Sigmoid colon (tissue), 4 donors: ENCODE measurements at regions not wholly inside any gene's neighbourhood (a gene's known extent, or its start where the extent isn't known, plus 50 kb on each side); places are given as distances from the start of the nearest gene placed in this dataset.

Experiments
- EP300 ChIP-seq, 4 donors: sonication (generic); formaldehyde crosslinking; IDR thresholded peaks; one replicate each; pipeline ENCODE4 v1.6.1; 2017; ENCODE audit warnings: antibody characterized with exemption in 4 of 4
- POLR2A ChIP-seq, 2 donors: fragments of 450-650 bp; IDR thresholded peaks; one replicate each; pipeline ENCODE4 v1.6.1; 2016; ENCODE audit warnings: antibody characterized with exemption in 2 of 2, mild to moderate bottlenecking in 2 of 2, moderate library complexity in 2 of 2
- POLR2AphosphoS5 ChIP-seq, 4 donors: sonication (generic); formaldehyde crosslinking; IDR thresholded peaks; one replicate each; pipeline ENCODE4 v1.6.1; 2017; ENCODE audit warnings: antibody characterized with exemption in 4 of 4
- TF ChIP-seq, protein P1 (sequence below), 4 experiments: fragments of 450-650 bp in 3 of 4; fragments of 200-600 bp in 1 of 4; IDR thresholded peaks; one replicate each; pipeline ENCODE4 v1.5.1; 2016 to 2019; ENCODE audit warnings: antibody characterized with exemption in 4 of 4, mild to moderate bottlenecking in 3 of 4, moderate library complexity in 2 of 4

- TF ChIP-seq, protein P1, sequence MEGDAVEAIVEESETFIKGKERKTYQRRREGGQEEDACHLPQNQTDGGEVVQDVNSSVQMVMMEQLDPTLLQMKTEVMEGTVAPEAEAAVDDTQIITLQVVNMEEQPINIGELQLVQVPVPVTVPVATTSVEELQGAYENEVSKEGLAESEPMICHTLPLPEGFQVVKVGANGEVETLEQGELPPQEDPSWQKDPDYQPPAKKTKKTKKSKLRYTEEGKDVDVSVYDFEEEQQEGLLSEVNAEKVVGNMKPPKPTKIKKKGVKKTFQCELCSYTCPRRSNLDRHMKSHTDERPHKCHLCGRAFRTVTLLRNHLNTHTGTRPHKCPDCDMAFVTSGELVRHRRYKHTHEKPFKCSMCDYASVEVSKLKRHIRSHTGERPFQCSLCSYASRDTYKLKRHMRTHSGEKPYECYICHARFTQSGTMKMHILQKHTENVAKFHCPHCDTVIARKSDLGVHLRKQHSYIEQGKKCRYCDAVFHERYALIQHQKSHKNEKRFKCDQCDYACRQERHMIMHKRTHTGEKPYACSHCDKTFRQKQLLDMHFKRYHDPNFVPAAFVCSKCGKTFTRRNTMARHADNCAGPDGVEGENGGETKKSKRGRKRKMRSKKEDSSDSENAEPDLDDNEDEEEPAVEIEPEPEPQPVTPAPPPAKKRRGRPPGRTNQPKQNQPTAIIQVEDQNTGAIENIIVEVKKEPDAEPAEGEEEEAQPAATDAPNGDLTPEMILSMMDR (IDR thresholded peaks at IDR 0.05), result no peak
- TF ChIP-seq EP300 (IDR thresholded peaks at IDR 0.05) (no peak), POLR2AphosphoS5 (IDR thresholded peaks at IDR 0.05) (no peak), POLR2A (IDR thresholded peaks at IDR 0.05) (no peak)
Measured at GRCh38 chr20:24732599-24732998, 216.5 kb upstream of the CST7 start.
